ENCODE measurements at regions not wholly inside any gene's neighbourhood (a gene's known extent, or its start where the extent isn't known, plus 50 kb on each side); places are given as distances from the start of the nearest gene placed in this dataset.
"Not testable (repeated sequence)": the region's sequence is repeated elsewhere in the genome, so short reads cannot be mapped to it uniquely, and the experiment has no call there.

GRCh38 chr14:105598925-105599586 is 72.7 kb downstream of the TMEM121 start:
- TF ChIP-seq EZH2phosphoT487 (IDR thresholded peaks at IDR 0.05; ENCODE audit: borderline replicate concordance, low read length); CTCF (IDR thresholded peaks at IDR 0.05; ENCODE audit: low read depth, low read length, poor library complexity, severe bottlenecking): not testable (repeated sequence)

All from DOHH2 (cell line).